Hepatocyte (in vitro differentiated cells): ENCODE measurements at regions not wholly inside any gene's neighbourhood (a gene's known extent, or its start where the extent isn't known, plus 50 kb on each side); places are given as distances from the start of the nearest gene placed in this dataset.

Experiments
- DNase-seq: peaks from one replicate; pipeline ENCODE4 v3.0.0-alpha.2; 2016; ENCODE audit warnings: low spot score
- H2AFZ ChIP-seq: fragments of 200-600 bp; sonication (generic); 2 replicates; pipeline ENCODE4 v1.6.0; 2016; ENCODE audit warnings: antibody characterized with exemption, mild to moderate bottlenecking
- H3K27ac ChIP-seq: fragments of 200-600 bp; sonication (generic); 2 replicates; pipeline ENCODE4 v1.5.1; 2016; ENCODE audit warnings: mild to moderate bottlenecking
- H3K27me3 ChIP-seq: fragments of 200-600 bp; sonication (generic); 2 replicates; pipeline ENCODE4 v1.6.1; 2016
- H3K36me3 ChIP-seq: fragments of 200-600 bp; sonication (generic); replicated peaks from 2 replicates; pipeline ENCODE4 v1.5.1; 2016; ENCODE audit warnings: low read depth; ENCODE audit not compliant: insufficient read depth
- H3K4me1 ChIP-seq: fragments of 200-600 bp; sonication (generic); 2 replicates; pipeline ENCODE4 v1.5.1; 2016; ENCODE audit warnings: mild to moderate bottlenecking, moderate library complexity; ENCODE audit not compliant: insufficient read depth
- H3K4me2 ChIP-seq: fragments of 200-600 bp; sonication (generic); 2 replicates; pipeline ENCODE4 v1.6.0; 2016
- H3K4me3 ChIP-seq: fragments of 200-600 bp; sonication (generic); 2 replicates; pipeline ENCODE4 v1.5.1; 2016; ENCODE audit warnings: mild to moderate bottlenecking
- H3K79me2 ChIP-seq: fragments of 200-600 bp; sonication (generic); 2 replicates; pipeline ENCODE4 v1.6.0; 2017; ENCODE audit warnings: mild to moderate bottlenecking
- H3K9me2 ChIP-seq: fragments of 200-600 bp; sonication (generic); replicated peaks from 2 replicates; pipeline ENCODE4 v1.6.0; 2017; ENCODE audit warnings: mild to moderate bottlenecking; ENCODE audit not compliant: insufficient read depth
- H3K9me3 ChIP-seq: fragments of 200-600 bp; sonication (generic); 2 replicates; pipeline ENCODE4 v1.5.1; 2016; ENCODE audit warnings: low read depth, mild to moderate bottlenecking
- H4K20me1 ChIP-seq: fragments of 200-600 bp; sonication (generic); 2 replicates; pipeline ENCODE4 v1.6.0; 2016; ENCODE audit warnings: mild to moderate bottlenecking; ENCODE audit not compliant: insufficient read depth, poor library complexity, severe bottlenecking
- EZH2 ChIP-seq: fragments of 200-600 bp; sonication (generic); IDR thresholded peaks from 2 replicates; pipeline ENCODE4 v1.6.1; 2016; ENCODE audit warnings: antibody characterized with exemption, mild to moderate bottlenecking, borderline replicate concordance
- EZH2phosphoT487 ChIP-seq: fragments of 200-600 bp; sonication (generic); IDR thresholded peaks from one replicate; pipeline ENCODE4 v1.6.1; 2018; ENCODE audit warnings: antibody characterized with exemption, mild to moderate bottlenecking, low read depth, moderate library complexity; ENCODE audit not compliant: unreplicated experiment, severe bottlenecking
- WGBS: methylation state at CpG from one replicate; pipeline ENCODE4 v1.1.6; 2016; ENCODE audit warnings: low lambda C conversion rate; ENCODE audit errors: missing lambda C conversion rate; 5-methylcytosine and 5-hydroxymethylcytosine counted together
- TF ChIP-seq, protein P1 (sequence below): fragments of 200-600 bp; sonication (generic); IDR thresholded peaks from 2 replicates; pipeline ENCODE4 v1.5.1; 2016; ENCODE audit warnings: antibody characterized with exemption, mild to moderate bottlenecking; ENCODE audit not compliant: poor library complexity

DNA sequence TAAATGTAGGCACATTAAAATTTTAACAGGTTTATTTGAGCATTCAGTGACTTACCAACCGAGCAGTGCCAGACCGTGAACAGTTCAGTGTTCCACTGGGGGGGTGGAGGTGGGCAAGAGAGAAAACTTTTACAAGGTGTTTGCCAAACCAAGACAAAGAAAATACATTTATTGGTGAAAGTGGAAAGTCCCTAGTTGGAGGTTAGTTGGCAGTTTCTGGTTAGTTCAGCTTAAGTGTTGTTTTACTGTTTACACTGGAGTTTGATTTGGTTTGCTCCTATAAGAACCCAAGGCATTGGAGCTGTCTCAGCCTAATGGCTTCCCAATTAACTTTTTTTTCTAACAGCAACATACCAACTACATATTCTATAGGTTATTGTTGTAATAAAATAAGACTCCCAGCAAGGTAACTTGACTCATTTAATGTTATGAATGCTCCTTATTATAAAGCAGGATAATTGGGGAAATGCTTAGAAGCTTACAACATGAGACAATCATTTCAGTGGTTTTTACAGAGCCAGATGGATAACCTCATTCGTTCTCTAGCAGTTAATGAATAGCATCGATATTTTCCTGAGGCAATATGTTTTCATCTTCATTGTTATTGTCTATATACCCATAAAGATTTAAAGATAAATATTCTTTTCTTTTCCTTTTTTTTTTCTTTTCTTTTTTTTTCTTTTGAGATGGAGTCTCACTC is 115.8 kb downstream of the ETNK1 start:
- DNase-seq: no peak
- H2AFZ ChIP-seq: no peak overlapping the region
- no peak overlapping the region for H3K4me2 ChIP-seq
- H3K4me1 ChIP-seq: no peaks in the 10 kb centered on the region
- no peaks in the 10 kb centered on the region for H3K27me3 ChIP-seq
- no peaks in the 10 kb centered on the region for H3K36me3 ChIP-seq
- H3K9me3 ChIP-seq: no peaks in the 10 kb centered on the region
- H3K4me3 ChIP-seq: no peak overlapping the region
- no peak for TF ChIP-seq EZH2
- TF ChIP-seq EZH2phosphoT487: no peak
- TF ChIP-seq, protein P1, sequence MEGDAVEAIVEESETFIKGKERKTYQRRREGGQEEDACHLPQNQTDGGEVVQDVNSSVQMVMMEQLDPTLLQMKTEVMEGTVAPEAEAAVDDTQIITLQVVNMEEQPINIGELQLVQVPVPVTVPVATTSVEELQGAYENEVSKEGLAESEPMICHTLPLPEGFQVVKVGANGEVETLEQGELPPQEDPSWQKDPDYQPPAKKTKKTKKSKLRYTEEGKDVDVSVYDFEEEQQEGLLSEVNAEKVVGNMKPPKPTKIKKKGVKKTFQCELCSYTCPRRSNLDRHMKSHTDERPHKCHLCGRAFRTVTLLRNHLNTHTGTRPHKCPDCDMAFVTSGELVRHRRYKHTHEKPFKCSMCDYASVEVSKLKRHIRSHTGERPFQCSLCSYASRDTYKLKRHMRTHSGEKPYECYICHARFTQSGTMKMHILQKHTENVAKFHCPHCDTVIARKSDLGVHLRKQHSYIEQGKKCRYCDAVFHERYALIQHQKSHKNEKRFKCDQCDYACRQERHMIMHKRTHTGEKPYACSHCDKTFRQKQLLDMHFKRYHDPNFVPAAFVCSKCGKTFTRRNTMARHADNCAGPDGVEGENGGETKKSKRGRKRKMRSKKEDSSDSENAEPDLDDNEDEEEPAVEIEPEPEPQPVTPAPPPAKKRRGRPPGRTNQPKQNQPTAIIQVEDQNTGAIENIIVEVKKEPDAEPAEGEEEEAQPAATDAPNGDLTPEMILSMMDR: no peak
- 70% methylated on average over 4 of the region's 4 CpGs for WGBS
- H3K79me2 ChIP-seq: no peaks in the 10 kb centered on the region
- no peaks in the 10 kb centered on the region for H3K9me2 ChIP-seq
- H4K20me1 ChIP-seq: no peaks in the 10 kb centered on the region
- H3K27ac ChIP-seq: no peak overlapping the region

DNA sequence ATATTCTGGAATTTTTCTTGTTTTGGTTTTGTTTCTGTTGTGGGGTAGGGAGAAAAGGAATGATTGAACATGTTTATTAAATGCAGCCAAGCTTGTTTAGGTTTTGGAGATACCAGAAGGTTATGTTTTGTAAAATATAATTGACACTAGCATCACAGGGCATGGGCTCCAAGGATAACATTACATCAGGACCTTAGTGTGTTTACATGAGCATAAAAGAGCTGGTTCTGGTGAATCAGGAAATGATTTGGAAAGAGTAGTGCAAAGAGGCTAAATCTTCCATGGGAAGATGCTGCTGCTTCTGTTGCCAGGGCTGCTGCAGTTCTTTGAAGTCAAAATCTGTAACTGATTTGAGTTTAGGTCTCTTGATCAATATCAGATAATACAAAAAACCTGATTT is 118.7 kb downstream of the ETNK1 start:
- Histone ChIP-seq H3K36me3 (no peaks in the 10 kb centered on the region), H3K79me2 (no peaks in the 10 kb centered on the region), H3K9me2 (no peaks in the 10 kb centered on the region), H3K27ac (no peak overlapping the region), H3K9me3 (no peaks in the 10 kb centered on the region), H3K4me2 (no peak overlapping the region), H2AFZ (no peak overlapping the region), H3K4me3 (no peak overlapping the region), H4K20me1 (no peaks in the 10 kb centered on the region), H3K4me1 (no peaks in the 10 kb centered on the region), H3K27me3 (no peaks in the 10 kb centered on the region)
- TF ChIP-seq EZH2phosphoT487 (no peak), EZH2 (no peak)
- TF ChIP-seq, protein P1: no peak
- DNase-seq: no peak

DNA sequence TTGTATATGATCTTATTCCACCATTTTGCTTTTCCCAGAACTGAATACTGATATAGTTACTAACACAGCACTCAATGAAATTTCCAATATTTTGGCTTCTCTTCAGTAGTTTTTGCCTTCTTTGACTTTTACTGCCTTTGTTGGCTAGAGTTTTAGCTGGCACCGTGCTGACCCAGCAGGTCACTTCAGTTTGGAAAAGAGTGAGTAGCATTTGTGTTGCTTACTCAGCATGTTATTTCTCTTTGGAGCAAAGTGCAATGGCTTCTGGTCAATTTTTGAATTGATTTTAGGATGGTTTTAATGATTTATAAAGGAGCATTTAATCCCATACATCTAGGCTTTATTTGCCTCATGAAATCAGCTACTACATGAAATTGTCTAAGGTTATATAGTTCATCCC is 119.2 kb downstream of the ETNK1 start:
- no peak overlapping the region for H3K4me3 ChIP-seq
- no peak overlapping the region for H2AFZ ChIP-seq
- H3K27ac ChIP-seq: no peak overlapping the region
- no peaks in the 10 kb centered on the region for H3K27me3 ChIP-seq
- H3K36me3 ChIP-seq: no peaks in the 10 kb centered on the region
- DNase-seq: no peak
- no peaks in the 10 kb centered on the region for H3K4me1 ChIP-seq
- no peak overlapping the region for H3K4me2 ChIP-seq
- no peak for TF ChIP-seq EZH2phosphoT487
- no peak for TF ChIP-seq EZH2
- TF ChIP-seq, protein P1: no peak
- no peaks in the 10 kb centered on the region for H3K9me3 ChIP-seq
- WGBS: 78% methylated on average over 1 of the region's 1 CpG
- H4K20me1 ChIP-seq: no peaks in the 10 kb centered on the region
- no peaks in the 10 kb centered on the region for H3K79me2 ChIP-seq
- H3K9me2 ChIP-seq: no peaks in the 10 kb centered on the region

DNA sequence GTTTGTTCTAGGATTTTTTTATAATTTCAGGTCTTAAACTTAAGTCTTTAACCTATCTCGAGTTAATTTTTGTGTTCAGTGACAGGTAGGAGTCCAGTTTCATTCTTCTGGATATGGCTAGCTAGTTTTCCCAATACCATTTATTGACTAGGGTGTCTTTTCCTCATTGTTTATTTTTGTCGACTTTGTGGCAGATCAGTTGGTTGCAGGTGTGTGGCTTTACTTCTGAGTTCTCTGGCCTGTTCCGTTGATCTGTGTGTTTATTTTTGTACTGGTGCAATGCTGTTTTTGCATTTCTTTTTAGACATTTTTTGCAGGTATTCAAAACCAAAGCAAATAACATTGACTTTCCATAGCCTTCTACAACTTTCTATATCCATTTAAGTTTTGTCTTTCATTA is 121.7 kb downstream of the ETNK1 start:
- H3K9me2 ChIP-seq: no peaks in the 10 kb centered on the region
- WGBS: 77% methylated on average over 3 of the region's 3 CpGs
- no peaks in the 10 kb centered on the region for H3K27me3 ChIP-seq
- no peaks in the 10 kb centered on the region for H3K4me1 ChIP-seq
- no peak overlapping the region for H3K27ac ChIP-seq
- H3K4me3 ChIP-seq: no peak overlapping the region
- no peaks in the 10 kb centered on the region for H4K20me1 ChIP-seq
- no peaks in the 10 kb centered on the region for H3K79me2 ChIP-seq
- no peak for DNase-seq
- H2AFZ ChIP-seq: no peak overlapping the region
- H3K36me3 ChIP-seq: no peaks in the 10 kb centered on the region
- TF ChIP-seq, protein P1: no peak
- no peak for TF ChIP-seq EZH2
- TF ChIP-seq EZH2phosphoT487: no peak
- no peaks in the 10 kb centered on the region for H3K9me3 ChIP-seq
- no peak overlapping the region for H3K4me2 ChIP-seq
